ENCODE measurements at regions not wholly inside any gene's neighbourhood (a gene's known extent, or its start where the extent isn't known, plus 50 kb on each side); places are given as distances from the start of the nearest gene placed in this dataset.
"Not testable (repeated sequence)": the region's sequence is repeated elsewhere in the genome, so short reads cannot be mapped to it uniquely, and the experiment has no call there.

DNA sequence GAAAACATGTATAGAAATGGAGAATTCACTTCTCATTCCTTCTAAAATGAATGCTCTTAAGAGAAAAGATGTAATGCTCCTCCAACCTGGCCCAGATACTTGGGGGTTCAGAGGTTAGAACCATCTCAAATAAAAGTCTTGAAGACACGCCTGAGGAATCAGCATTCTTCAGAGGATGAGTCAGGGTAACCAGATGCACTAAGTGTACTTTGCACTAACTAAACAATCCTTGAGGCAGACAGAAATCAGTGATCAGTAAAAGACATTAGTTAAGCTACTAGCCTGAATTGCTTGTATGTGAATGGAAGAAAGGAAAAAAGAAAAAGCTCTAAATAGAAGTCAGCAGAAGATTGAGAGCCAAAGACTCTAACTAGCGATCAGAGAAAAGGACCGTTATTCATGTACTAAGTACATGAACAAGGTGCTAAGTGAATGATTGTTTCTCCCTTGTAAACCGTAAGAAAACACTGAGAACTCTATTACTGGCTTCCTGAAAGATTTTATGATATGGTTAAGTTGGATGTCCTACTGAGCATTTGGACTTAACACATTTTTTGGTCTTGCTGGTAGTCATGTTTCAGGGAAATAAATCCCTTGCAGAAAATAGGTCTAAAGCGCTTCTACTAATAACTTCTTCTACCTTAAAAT is 738.3 kb downstream of the STPG2 start:
- in situ Hi-C loops (cut with MboI; ENCODE audit: low pct_unique_long_range_greater_than_20kb, low sequenced_read_pairs, unreplicated experiment) = no loop called here
- DNase-seq (ENCODE audit: low spot score) = no peak
- TF ChIP-seq CTCF (IDR thresholded peaks at IDR 0.05; ENCODE audit: extremely low read depth, insufficient read depth, missing control alignments) = no peak

GRCh38 chr4:97411356-97411755 is 731.9 kb downstream of the STPG2 start:
- no peak for TF ChIP-seq CTCF (IDR thresholded peaks at IDR 0.05; ENCODE audit: extremely low read depth, insufficient read depth, missing control alignments)

GRCh38 chr4:97412331-97412730 is 730.9 kb downstream of the STPG2 start:
- no peak for TF ChIP-seq CTCF (IDR thresholded peaks at IDR 0.05; ENCODE audit: extremely low read depth, insufficient read depth, missing control alignments)
- DNase-seq (ENCODE audit: low spot score) = no peak
- in situ Hi-C loops (cut with MboI; ENCODE audit: low pct_unique_long_range_greater_than_20kb, low sequenced_read_pairs, unreplicated experiment) = no loop called here

More at GRCh38 chr4:97411356-97411755, 731.9 kb downstream of the STPG2 start:
- DNase-seq (ENCODE audit: low spot score) = no peak
- in situ Hi-C loops (cut with MboI; ENCODE audit: low pct_unique_long_range_greater_than_20kb, low sequenced_read_pairs, unreplicated experiment) = no loop called here

DNA sequence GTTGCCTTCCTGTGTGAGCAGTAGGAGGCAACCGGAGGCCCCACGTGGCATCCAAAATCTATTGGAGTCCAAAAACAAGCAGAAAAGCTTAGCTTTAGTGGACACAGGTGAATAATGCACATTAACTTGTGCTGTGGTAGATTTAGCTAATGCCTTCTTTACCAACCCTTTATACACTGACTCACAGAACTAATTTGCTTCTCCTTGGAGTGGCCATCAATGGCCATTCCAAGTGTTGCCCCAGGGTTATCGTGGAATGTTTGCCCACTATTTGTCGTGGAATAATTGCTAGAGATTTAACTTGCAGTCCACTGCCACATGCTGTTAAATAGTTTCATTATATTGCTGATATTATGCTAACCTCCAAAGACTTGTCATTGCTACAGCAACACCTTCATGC is 729.1 kb downstream of the STPG2 start:
- no peak for DNase-seq (ENCODE audit: low spot score)
- TF ChIP-seq CTCF (IDR thresholded peaks at IDR 0.05; ENCODE audit: extremely low read depth, insufficient read depth, missing control alignments) = no peak
- in situ Hi-C loops (cut with MboI; ENCODE audit: low pct_unique_long_range_greater_than_20kb, low sequenced_read_pairs, unreplicated experiment) = no loop called here

DNA sequence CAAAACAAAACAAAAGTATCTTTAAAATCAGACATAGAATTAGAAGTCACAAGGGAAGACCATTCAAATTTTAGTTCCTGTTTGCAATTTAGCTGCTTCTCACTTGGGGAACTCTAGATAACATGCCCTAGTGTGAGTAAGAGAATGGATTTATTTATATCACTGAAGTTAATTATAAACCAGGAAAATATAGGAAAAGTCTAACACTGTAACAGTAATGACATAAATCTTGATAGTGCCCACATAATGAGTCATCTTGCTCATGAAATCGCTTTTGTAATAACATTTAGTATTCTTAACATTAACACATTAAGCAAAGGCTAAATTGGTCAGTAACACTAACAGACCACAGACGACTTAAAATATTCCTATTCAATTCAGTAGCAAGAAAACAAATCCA is 710.7 kb downstream of the STPG2 start:
- in situ Hi-C loops (cut with MboI; ENCODE audit: low pct_unique_long_range_greater_than_20kb, low sequenced_read_pairs, unreplicated experiment) = no loop called here
- DNase-seq (ENCODE audit: low spot score) = no peak
- no peak for TF ChIP-seq CTCF (IDR thresholded peaks at IDR 0.05; ENCODE audit: extremely low read depth, insufficient read depth, missing control alignments)

- DNase-seq (ENCODE audit: low spot score); in situ Hi-C loops (cut with MboI; ENCODE audit: low pct_unique_long_range_greater_than_20kb, low sequenced_read_pairs, unreplicated experiment): not testable (repeated sequence)
These were observed 705.1 kb downstream of the STPG2 start for GRCh38 chr4:97437998-97438705.

- TF ChIP-seq CTCF (IDR thresholded peaks at IDR 0.05; ENCODE audit: extremely low read depth, insufficient read depth, missing control alignments) = no peak
- in situ Hi-C loops (cut with MboI; ENCODE audit: low pct_unique_long_range_greater_than_20kb, low sequenced_read_pairs, unreplicated experiment) = no loop called here
- no peak for DNase-seq (ENCODE audit: low spot score)
These were observed 690.1 kb downstream of the STPG2 start for GRCh38 chr4:97453186-97453585.
